ENCODE measurements at regions not wholly inside any gene's neighbourhood (a gene's known extent, or its start where the extent isn't known, plus 50 kb on each side); places are given as distances from the start of the nearest gene placed in this dataset.

DNA sequence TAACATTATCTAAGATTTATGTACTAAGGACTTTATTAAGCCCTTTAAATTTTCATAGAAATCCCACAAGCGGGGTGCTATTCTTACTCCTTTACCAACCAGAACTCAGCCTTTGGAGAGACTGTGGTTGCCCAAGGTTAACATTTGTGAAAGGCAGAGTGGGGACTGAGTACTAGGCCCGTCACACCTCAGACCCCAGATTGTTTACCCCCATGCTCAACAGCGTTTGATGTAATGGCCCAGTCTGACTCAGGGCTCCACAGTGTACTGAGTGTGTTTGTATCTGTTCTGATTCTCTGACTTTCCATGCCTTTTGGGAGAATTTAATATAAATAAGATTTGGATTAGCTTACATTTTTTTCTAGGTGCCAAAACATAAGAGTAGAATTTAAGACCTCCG is 110.0 kb downstream of the GAS1 start:
- Histone ChIP-seq H2BK15ac (ENCODE audit: low read depth, low read length) (no peak overlapping the region), H4K91ac (ENCODE audit: insufficient read depth, low read depth, low read length) (no peak overlapping the region), H3K4me1 (ENCODE audit: control insufficient read depth, insufficient read depth, low read length) (no peaks in the 10 kb centered on the region; the same call in 1 of the 2 replicates), H4K20me1 (ENCODE audit: insufficient read depth, low read length) (no peaks in the 10 kb centered on the region), H2BK5ac (ENCODE audit: low read depth, low read length, poor library complexity, severe bottlenecking) (no peak overlapping the region), H3K4ac (ENCODE audit: low read depth, low read length) (no peak overlapping the region), H3K56ac (ENCODE audit: extremely low read depth, insufficient read depth, low read length) (no peak overlapping the region), H3K4me2 (ENCODE audit: low read depth, low read length) (no peak overlapping the region), H3K9me1 (ENCODE audit: insufficient read depth, low read length) (no peaks in the 10 kb centered on the region; the same call in 1 of the 2 replicates), H3K9ac (ENCODE audit: low read depth, low read length) (no peak overlapping the region), H4K5ac (ENCODE audit: low read depth, low read length) (no peak overlapping the region), H3K4me3 (ENCODE audit: insufficient read depth, low read depth, low read length) (no peak overlapping the region), H3K27ac (ENCODE audit: insufficient read depth, low read length) (no peak overlapping the region), H3K9me3 (ENCODE audit: control insufficient read depth, insufficient read depth, low read length) (no peaks in the 10 kb centered on the region), H2BK20ac (ENCODE audit: low read depth, low read length) (no peak overlapping the region), H2AK9ac (replicated peaks; ENCODE audit: low read depth, low read length, poor library complexity) (no peak overlapping the region), H3K23ac (ENCODE audit: low read depth, low read length) (no peak overlapping the region), H3K27me3 (ENCODE audit: control insufficient read depth, insufficient read depth, low read length) (peaks cover 11% of the 10 kb centered on the region; the same call in 1 of the 2 replicates), H2AK5ac (ENCODE audit: low read depth, low read length) (no peak overlapping the region), H3K14ac (replicated peaks; ENCODE audit: low read depth, low read length) (no peak overlapping the region), H3K18ac (ENCODE audit: low read depth, low read length) (no peak overlapping the region), H3K79me1 (ENCODE audit: low read depth in 1 of 2, low read length in 2 of 2) (no peaks in the 10 kb centered on the region), H4K8ac (ENCODE audit: low read depth in 2 of 2, low read length in 2 of 2) (no peak overlapping the region), H2AFZ (replicated peaks; ENCODE audit: low read length, poor library complexity) (no peak overlapping the region), H3K36me3 (ENCODE audit: control insufficient read depth, insufficient read depth, low read length) (no peaks in the 10 kb centered on the region), H2BK120ac (ENCODE audit: low read depth, low read length) (no peak overlapping the region)
- TF ChIP-seq, protein P1, sequence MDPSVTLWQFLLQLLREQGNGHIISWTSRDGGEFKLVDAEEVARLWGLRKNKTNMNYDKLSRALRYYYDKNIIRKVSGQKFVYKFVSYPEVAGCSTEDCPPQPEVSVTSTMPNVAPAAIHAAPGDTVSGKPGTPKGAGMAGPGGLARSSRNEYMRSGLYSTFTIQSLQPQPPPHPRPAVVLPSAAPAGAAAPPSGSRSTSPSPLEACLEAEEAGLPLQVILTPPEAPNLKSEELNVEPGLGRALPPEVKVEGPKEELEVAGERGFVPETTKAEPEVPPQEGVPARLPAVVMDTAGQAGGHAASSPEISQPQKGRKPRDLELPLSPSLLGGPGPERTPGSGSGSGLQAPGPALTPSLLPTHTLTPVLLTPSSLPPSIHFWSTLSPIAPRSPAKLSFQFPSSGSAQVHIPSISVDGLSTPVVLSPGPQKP (IDR thresholded peaks at IDR 0.05; ENCODE audit: borderline replicate concordance, low read depth, low read length) = no peak
- TF ChIP-seq MXI1 (IDR thresholded peaks at IDR 0.05; ENCODE audit: borderline replicate concordance, low read depth, low read length) = no peak
- TF ChIP-seq SMC3 (IDR thresholded peaks at IDR 0.05; ENCODE audit: low read depth, low read length) = no peak
- TF ChIP-seq RCOR1 (IDR thresholded peaks at IDR 0.05; ENCODE audit: insufficient replicate concordance, low read length) = no peak
- TF ChIP-seq RFX5 (IDR thresholded peaks at IDR 0.05; ENCODE audit: low read depth, low read length) = no peak
- no peak for TF ChIP-seq MAZ (IDR thresholded peaks at IDR 0.05; ENCODE audit: borderline replicate concordance, low read depth, low read length)
- TF ChIP-seq BHLHE40 (IDR thresholded peaks at IDR 0.05; ENCODE audit: low read depth, low read length) = no peak
- TF ChIP-seq POLR2A (IDR thresholded peaks at IDR 0.05; ENCODE audit: low read depth, low read length) = no peak
- TF ChIP-seq MAFK (IDR thresholded peaks at IDR 0.05; ENCODE audit: low read depth, low read length) = no peak
- no peak for TF ChIP-seq FOS (IDR thresholded peaks at IDR 0.05; ENCODE audit: low read depth, low read length)
- no peak for TF ChIP-seq NFE2L2 (IDR thresholded peaks at IDR 0.05; ENCODE audit: low read depth, low read length)
- TF ChIP-seq, protein P2, sequence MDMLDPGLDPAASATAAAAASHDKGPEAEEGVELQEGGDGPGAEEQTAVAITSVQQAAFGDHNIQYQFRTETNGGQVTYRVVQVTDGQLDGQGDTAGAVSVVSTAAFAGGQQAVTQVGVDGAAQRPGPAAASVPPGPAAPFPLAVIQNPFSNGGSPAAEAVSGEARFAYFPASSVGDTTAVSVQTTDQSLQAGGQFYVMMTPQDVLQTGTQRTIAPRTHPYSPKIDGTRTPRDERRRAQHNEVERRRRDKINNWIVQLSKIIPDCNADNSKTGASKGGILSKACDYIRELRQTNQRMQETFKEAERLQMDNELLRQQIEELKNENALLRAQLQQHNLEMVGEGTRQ (IDR thresholded peaks at IDR 0.05; ENCODE audit: low read depth, low read length) = no peak
- TF ChIP-seq CHD1 (IDR thresholded peaks at IDR 0.05; ENCODE audit: low read depth, low read length) = no peak
- no peak for TF ChIP-seq RAD21 (IDR thresholded peaks at IDR 0.05; ENCODE audit: low read length)
- no peak for TF ChIP-seq CEBPB (IDR thresholded peaks at IDR 0.05; ENCODE audit: low read depth, low read length)
- no peak for TF ChIP-seq CTCF (conservative IDR thresholded peaks at IDR 0.05; ENCODE audit: low read depth, low read length)
- intact Hi-C loops (cut with micrococcal nuclease) (no loop called here), dilution Hi-C loops (cut with HindIII; ENCODE audit: low sequenced_read_pairs, unreplicated experiment) (no loop called here), in situ Hi-C loops (cut with MboI; ENCODE audit: low sequenced_read_pairs) (no loop called here)
- ATAC-seq (ENCODE audit: low read depth) (no peak; the same call in 1 of the 2 replicates), DNase-seq (no peak)
- CTCF ChIA-PET = no interaction called here
- no TSS peak for BruUV-seq (replicated peaks)
- WGBS, 2 experiments (ENCODE audit: extremely low coverage in 2 of 2, insufficient read length in 1 of 2) = no CpG with 5 or more reads among the region's 4 CpGs
- POLR2A ChIA-PET (ENCODE audit: unreplicated experiment) = no interaction called here
